B cell (primary cell): ENCODE measurements at regions not wholly inside any gene's neighbourhood (a gene's known extent, or its start where the extent isn't known, plus 50 kb on each side); places are given as distances from the start of the nearest gene placed in this dataset.

ENCODE experiments used
- ATAC-seq: fragments of 200-7000 bp; cut with Tn5 transposase; one replicate; pipeline ENCODE4 v1.10.0; 2021; ENCODE audit warnings: low read depth, mild to moderate bottlenecking, moderate number of reproducible peaks, moderate library complexity
- CTCF ChIA-PET: fragments of 350-600 bp; sonication (Branson Sonifier 250); formaldehyde crosslinking; loops from one replicate; lab custom pipeline; 2021; ENCODE audit warnings: antibody characterized with exemption, inconsistent platforms; lab: Charles Lee
- POLR2A ChIA-PET: fragments of 350-600 bp; sonication (Branson Sonifier 250); formaldehyde crosslinking; loops from one replicate; lab custom pipeline; 2021; ENCODE audit warnings: antibody characterized with exemption; lab: Charles Lee
- DNase-seq: peaks from one replicate; pipeline ENCODE4 v3.0.0; 2013
- H2AFZ ChIP-seq: 2 replicates; pipeline ENCODE4 v1.6.1; 2012; ENCODE audit warnings: mild to moderate bottlenecking, low read depth, low read length; ENCODE audit not compliant: insufficient read depth, poor library complexity, severe bottlenecking
- H3K27ac ChIP-seq, 2 donors: 1 replicate in 1 of 2; 2 replicates in 1 of 2; pipeline ENCODE4 v1.5.1; 2012 to 2013; ENCODE audit warnings: low read length in 2 of 2, mild to moderate bottlenecking in 2 of 2, moderate library complexity in 1 of 2
- H3K27me3 ChIP-seq, 4 experiments: fragments of 200-600 bp in 1 of 4; sonication (generic) in 1 of 4; replicated peaks in 1 of 4; 1 replicate in 2 of 4; 2 replicates in 2 of 4; pipeline versions ENCODE4 v1.6.1 to v1.7.0; 2013 to 2016; ENCODE audit warnings: low read length in 3 of 4, mild to moderate bottlenecking in 2 of 4, mixed read lengths in 1 of 4, moderate library complexity in 1 of 4; ENCODE audit not compliant: insufficient read depth in 4 of 4, control insufficient read depth in 3 of 4; ENCODE audit errors: control extremely low read depth in 1 of 4
- H3K36me3 ChIP-seq, 2 experiments: replicated peaks in 1 of 2; 1 replicate in 1 of 2; 2 replicates in 1 of 2; pipeline versions ENCODE4 v1.6.1 to v1.7.1; 2013; ENCODE audit warnings: low read length in 1 of 2; ENCODE audit not compliant: insufficient read depth in 2 of 2, control insufficient read depth in 1 of 2; ENCODE audit errors: control extremely low read depth in 1 of 2, extremely low read depth in 1 of 2
- H3K4me1 ChIP-seq, 2 donors: fragments of 200-600 bp in 1 of 2; sonication (generic) in 1 of 2; 1 replicate in 1 of 2; 2 replicates in 1 of 2; pipeline versions ENCODE4 v1.5.1 to v1.6.1; 2013 to 2017; ENCODE audit warnings: low read length in 2 of 2; ENCODE audit not compliant: control insufficient read depth in 2 of 2, insufficient read depth in 2 of 2
- H3K4me2 ChIP-seq: replicated peaks from 2 replicates; pipeline ENCODE3; 2012; ENCODE audit warnings: mild to moderate bottlenecking, low read depth, low read length; ENCODE audit not compliant: poor library complexity, severe bottlenecking
- H3K4me3 ChIP-seq, 5 experiments: fragments of 200-600 bp in 1 of 5; sonication (generic) in 1 of 5; 1 replicate in 3 of 5; 2 replicates in 2 of 5; pipeline versions ENCODE4 v1.5.1 to v1.7.0; 2011 to 2016; ENCODE audit warnings: low read length in 4 of 5, mild to moderate bottlenecking in 4 of 5, low read depth in 2 of 5, control low read depth in 1 of 5, moderate library complexity in 1 of 5; ENCODE audit not compliant: insufficient read depth in 1 of 5; ENCODE audit errors: control extremely low read depth in 1 of 5, extremely low read depth in 1 of 5
- H3K79me2 ChIP-seq: fragments of 200-600 bp; sonication (generic); one replicate; pipeline ENCODE4 v1.6.0; 2016; ENCODE audit warnings: low read length; ENCODE audit not compliant: control insufficient read depth, insufficient read depth
- H3K9ac ChIP-seq: fragments of 200-600 bp; sonication (generic); 2 replicates; pipeline ENCODE4 v1.6.1; 2017; ENCODE audit warnings: mild to moderate bottlenecking, low read length, moderate library complexity
- H3K9me3 ChIP-seq, 3 donors: one replicate each; pipeline versions ENCODE4 v1.6.1 to v1.7.1; 2013; ENCODE audit warnings: low read length in 2 of 3; ENCODE audit not compliant: control insufficient read depth in 2 of 3, insufficient read depth in 1 of 3; ENCODE audit errors: control extremely low read depth in 1 of 3
- H4K20me1 ChIP-seq: 2 replicates; pipeline ENCODE4 v1.6.0; 2012; ENCODE audit warnings: mild to moderate bottlenecking, low read length; ENCODE audit not compliant: insufficient read depth, control insufficient read depth, poor library complexity, severe bottlenecking
- H3K27ac Mint-ChIP-seq: one replicate; pipeline ENCODE4 v1.8.0; 2021; ENCODE audit warnings: mixed read lengths
- H3K27me3 Mint-ChIP-seq: one replicate; pipeline ENCODE4 v1.8.0; 2021; ENCODE audit warnings: mixed read lengths
- H3K4me1 Mint-ChIP-seq: one replicate; pipeline ENCODE4 v1.8.0; 2021; ENCODE audit warnings: mixed read lengths
- H3K4me3 Mint-ChIP-seq: one replicate; pipeline ENCODE4 v1.8.0; 2021; ENCODE audit warnings: mixed read lengths
- H3K9me3 Mint-ChIP-seq: one replicate; pipeline ENCODE4 v1.8.0; 2022; ENCODE audit warnings: mixed read lengths; ENCODE audit not compliant: insufficient read depth
- CTCF ChIP-seq: fragments of 200-600 bp; IDR thresholded peaks from one replicate; pipeline ENCODE4 v1.8.0; 2022; ENCODE audit warnings: antibody characterized with exemption, mild to moderate bottlenecking
- EZH2 ChIP-seq: IDR thresholded peaks from 2 replicates; pipeline ENCODE4 v1.6.1; 2012; ENCODE audit warnings: borderline replicate concordance, low read depth, mild to moderate bottlenecking, moderate library complexity, low read length; ENCODE audit not compliant: insufficient read depth, poor library complexity, severe bottlenecking
- WGBS: methylation state at CpG from one replicate; pipeline ENCODE4 v1.1.5; 2013; ENCODE audit warnings: missing lambda C conversion rate; ENCODE audit not compliant: insufficient coverage; 5-methylcytosine and 5-hydroxymethylcytosine counted together
- intact Hi-C: fragments of 100-400 bp; cut with micrococcal nuclease; formaldehyde crosslinking; loops from one replicate; pipeline ENCODE4 v1.10.0; 2022

DNA sequence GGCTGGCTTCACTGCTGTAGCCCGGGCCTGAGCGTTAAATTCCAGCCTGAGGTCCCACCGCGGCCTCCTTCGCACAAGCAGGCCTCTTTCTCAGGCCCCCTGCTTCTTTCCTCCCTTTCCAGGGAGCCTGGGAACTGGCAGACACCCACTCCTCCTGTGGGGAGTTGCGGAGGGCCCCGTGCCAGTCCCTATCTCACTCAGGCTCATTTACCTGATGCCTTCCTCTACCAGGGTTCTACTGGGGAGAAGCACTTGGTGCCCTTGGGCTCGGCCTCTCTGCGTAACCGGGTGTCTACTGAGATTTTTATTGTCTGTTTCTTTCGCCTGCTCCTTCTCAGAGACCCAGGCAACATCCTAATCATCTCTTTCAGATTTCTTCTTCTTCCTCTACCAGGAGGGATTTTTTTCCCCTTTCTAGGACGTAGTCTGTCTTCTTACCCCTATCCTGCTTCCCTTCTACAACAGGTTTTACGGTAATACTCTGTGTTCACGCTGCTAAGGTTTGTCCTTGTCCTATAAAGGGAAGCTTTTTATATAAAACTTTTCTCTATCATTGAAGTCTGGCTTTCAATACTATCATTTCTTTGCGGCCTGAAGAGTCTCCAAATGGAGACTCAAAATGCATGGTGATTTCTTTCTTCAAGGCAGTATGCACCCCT, 135.4 kb upstream of the GPR12 start:
- ATAC-seq (no peak), DNase-seq (no peak)
- no peak for TF ChIP-seq EZH2
- no peak for TF ChIP-seq CTCF
- Mint-ChIP-seq H3K9me3 (no peaks in the 10 kb centered on the region), H3K4me3 (no peak overlapping the region), H3K27me3 (peaks cover 37% of the 10 kb centered on the region), H3K4me1 (no peaks in the 10 kb centered on the region), H3K27ac (no peak overlapping the region)
- Histone ChIP-seq H3K4me3 (no peak overlapping the region), H3K27ac (no peak overlapping the region), H3K79me2 (no peaks in the 10 kb centered on the region), H3K4me2 (no peak overlapping the region), H3K4me1 (no peaks in the 10 kb centered on the region), H2AFZ (no peak overlapping the region), H3K9ac (no peak overlapping the region), H4K20me1 (no peaks in the 10 kb centered on the region), H3K27me3 (peaks cover 0 to 8% (median 0%) of the 10 kb centered on the region in 4 experiments), H3K9me3 (no peaks in the 10 kb centered on the region), H3K36me3 (no peaks in the 10 kb centered on the region)
- ChIA-PET CTCF (no interaction called here), POLR2A (no interaction called here)
- 77% methylated on average over 12 of the region's 15 CpGs for WGBS
- intact Hi-C loops: no loop called here

- peaks cover 31% of the 10 kb centered on the region for H3K27me3 Mint-ChIP-seq
- TF ChIP-seq EZH2: no peak
- TF ChIP-seq CTCF: no peak
These were observed 134.7 kb upstream of the GPR12 start for GRCh38 chr13:26895081-26895807.

More at GRCh38 chr13:26895081-26895807, 134.7 kb upstream of the GPR12 start:
- ChIA-PET CTCF (no interaction called here), POLR2A (no interaction called here)
- no peaks in the 10 kb centered on the region for H3K9me3 ChIP-seq
- peaks cover 0 to 5% (median 0%) of the 10 kb centered on the region in 4 experiments for H3K27me3 ChIP-seq
- no peak for DNase-seq
- no peak overlapping the region for H3K27ac ChIP-seq
- ATAC-seq: no peak
- H2AFZ ChIP-seq: no peak overlapping the region
- H3K36me3 ChIP-seq: no peaks in the 10 kb centered on the region
- no peak overlapping the region for H3K9ac ChIP-seq
- Mint-ChIP-seq H3K4me3 (no peak overlapping the region), H3K4me1 (no peaks in the 10 kb centered on the region), H3K9me3 (no peaks in the 10 kb centered on the region), H3K27ac (no peak overlapping the region)
- no peaks in the 10 kb centered on the region for H4K20me1 ChIP-seq
- H3K4me1 ChIP-seq: no peaks in the 10 kb centered on the region
- 41% methylated on average over 21 of the region's 24 CpGs for WGBS
- intact Hi-C loops: no loop called here
- H3K79me2 ChIP-seq: no peaks in the 10 kb centered on the region
- no peak overlapping the region for H3K4me3 ChIP-seq
- no peak overlapping the region for H3K4me2 ChIP-seq
